Neural progenitor cell (in vitro differentiated cells): ENCODE measurements at regions not wholly inside any gene's neighbourhood (a gene's known extent, or its start where the extent isn't known, plus 50 kb on each side); places are given as distances from the start of the nearest gene placed in this dataset.

Source experiments
- DNase-seq: peaks from one replicate; pipeline ENCODE4 v3.0.0-alpha.2; 2016; ENCODE audit warnings: low spot score
- H2AFZ ChIP-seq: fragments of 200-600 bp; sonication (generic); replicated peaks from 2 replicates; pipeline ENCODE4 v1.6.1; 2016; ENCODE audit warnings: antibody characterized with exemption
- H3F3A ChIP-seq: fragments of 200-600 bp; sonication (generic); 2 replicates; pipeline ENCODE4 v1.6.1; 2016; ENCODE audit warnings: antibody characterized with exemption, low read depth
- H3K27ac ChIP-seq: fragments of 200-600 bp; sonication (generic); 2 replicates; pipeline ENCODE4 v1.5.1; 2016; ENCODE audit warnings: mild to moderate bottlenecking
- H3K27me3 ChIP-seq: fragments of 200-600 bp; sonication (generic); 2 replicates; pipeline ENCODE4 v1.6.1; 2016; ENCODE audit warnings: mild to moderate bottlenecking, moderate library complexity
- H3K36me3 ChIP-seq: fragments of 200-600 bp; sonication (generic); 2 replicates; pipeline ENCODE4 v1.5.1; 2016
- H3K4me1 ChIP-seq: fragments of 200-600 bp; sonication (generic); 2 replicates; pipeline ENCODE4 v1.6.1; 2016; ENCODE audit warnings: mixed run types
- H3K4me2 ChIP-seq: fragments of 200-600 bp; sonication (generic); 2 replicates; pipeline ENCODE4 v1.6.1; 2016
- H3K4me3 ChIP-seq: fragments of 200-600 bp; sonication (generic); 2 replicates; pipeline ENCODE4 v1.5.1; 2016
- H3K79me2 ChIP-seq: fragments of 200-600 bp; sonication (generic); 2 replicates; pipeline ENCODE4 v1.6.1; 2016; ENCODE audit warnings: low read depth
- H3K9ac ChIP-seq: fragments of 200-600 bp; sonication (generic); 2 replicates; pipeline ENCODE4 v1.6.1; 2016
- H3K9me3 ChIP-seq: fragments of 200-600 bp; sonication (generic); 2 replicates; pipeline ENCODE4 v1.5.1; 2016; ENCODE audit warnings: low read depth
- H4K20me1 ChIP-seq: fragments of 200-600 bp; sonication (generic); 2 replicates; pipeline ENCODE4 v1.6.1; 2016; ENCODE audit warnings: low read depth
- H3K27ac Mint-ChIP-seq: 3 replicates; pipeline ENCODE4 v1.8.0; 2021; ENCODE audit warnings: mixed read lengths
- H3K27me3 Mint-ChIP-seq: 2 replicates; pipeline ENCODE4 v1.8.0; 2022; ENCODE audit warnings: low read depth, mild to moderate bottlenecking, inconsistent platforms, moderate library complexity, mixed read lengths; ENCODE audit not compliant: insufficient read depth
- H3K36me3 Mint-ChIP-seq: 3 replicates; pipeline ENCODE4 v1.8.0; 2021; ENCODE audit warnings: mixed read lengths
- H3K4me1 Mint-ChIP-seq: 3 replicates; pipeline ENCODE4 v1.8.0; 2021; ENCODE audit warnings: mixed read lengths
- H3K4me3 Mint-ChIP-seq: 3 replicates; pipeline ENCODE4 v1.8.0; 2021; ENCODE audit warnings: mild to moderate bottlenecking, moderate library complexity, mixed read lengths
- H3K9me3 Mint-ChIP-seq: 3 replicates; pipeline ENCODE4 v1.8.0; 2020; ENCODE audit warnings: mixed read lengths
- EZH2 ChIP-seq: fragments of 200-600 bp; sonication (generic); IDR thresholded peaks from 2 replicates; pipeline ENCODE4 v1.6.1; 2017; ENCODE audit warnings: antibody characterized with exemption, mild to moderate bottlenecking, moderate library complexity
- EZH2phosphoT487 ChIP-seq: fragments of 200-600 bp; sonication (generic); IDR thresholded peaks from 2 replicates; pipeline ENCODE4 v1.6.1; 2017; ENCODE audit warnings: antibody characterized with exemption
- TF ChIP-seq, protein P1 (sequence below): fragments of 200-600 bp; sonication (generic); IDR thresholded peaks from 2 replicates; pipeline ENCODE4 v1.5.1; 2017; ENCODE audit warnings: antibody characterized with exemption, mild to moderate bottlenecking

DNA sequence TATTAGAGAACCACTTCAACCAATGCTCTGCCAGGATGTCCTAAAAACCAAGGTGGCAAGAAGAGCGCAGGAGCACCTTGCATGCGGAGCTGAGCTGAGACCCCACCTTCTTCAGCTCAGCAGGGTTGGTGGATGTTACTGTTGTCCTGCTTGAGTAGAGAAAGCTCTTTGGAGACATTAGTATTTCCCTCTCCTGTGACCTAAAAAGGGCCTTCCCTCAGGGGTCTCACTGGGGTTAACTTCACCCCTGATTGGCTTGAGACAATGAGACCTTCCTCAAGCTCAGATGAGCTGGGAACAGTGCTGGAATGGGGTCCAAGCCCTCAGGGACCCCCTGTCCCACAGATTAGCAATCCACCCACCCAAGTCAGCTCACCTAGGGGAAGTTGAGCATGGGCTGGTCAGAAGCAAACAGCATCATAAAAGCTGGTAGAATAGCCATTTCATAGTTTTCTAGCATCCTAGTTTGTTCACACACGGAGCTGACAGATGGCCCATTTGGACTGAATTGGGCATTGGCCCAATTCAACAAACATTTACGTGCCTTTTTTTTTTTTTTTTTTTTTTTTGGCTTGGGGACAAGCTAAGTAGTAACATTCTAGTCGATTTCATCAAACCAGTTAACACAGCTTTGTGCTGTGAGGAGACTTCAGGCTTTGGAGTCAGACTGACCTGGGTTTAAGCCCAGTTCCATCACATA is 100.6 kb upstream of the HABP2 start:
- H3K36me3 Mint-ChIP-seq: no peaks in the 10 kb centered on the region
- H3K4me1 Mint-ChIP-seq: no peaks in the 10 kb centered on the region
- Histone ChIP-seq H3K27ac (no peak overlapping the region), H3K9ac (no peak overlapping the region), H3K36me3 (no peaks in the 10 kb centered on the region), H3K27me3 (peaks cover 6% of the 10 kb centered on the region), H2AFZ (no peak overlapping the region), H3K79me2 (no peaks in the 10 kb centered on the region), H3F3A (no peaks in the 10 kb centered on the region), H3K4me1 (peaks cover 11% of the 10 kb centered on the region), H3K4me3 (no peak overlapping the region), H3K4me2 (no peak overlapping the region), H3K9me3 (no peaks in the 10 kb centered on the region), H4K20me1 (no peaks in the 10 kb centered on the region)
- H3K4me3 Mint-ChIP-seq: no peak overlapping the region
- TF ChIP-seq, protein P1, sequence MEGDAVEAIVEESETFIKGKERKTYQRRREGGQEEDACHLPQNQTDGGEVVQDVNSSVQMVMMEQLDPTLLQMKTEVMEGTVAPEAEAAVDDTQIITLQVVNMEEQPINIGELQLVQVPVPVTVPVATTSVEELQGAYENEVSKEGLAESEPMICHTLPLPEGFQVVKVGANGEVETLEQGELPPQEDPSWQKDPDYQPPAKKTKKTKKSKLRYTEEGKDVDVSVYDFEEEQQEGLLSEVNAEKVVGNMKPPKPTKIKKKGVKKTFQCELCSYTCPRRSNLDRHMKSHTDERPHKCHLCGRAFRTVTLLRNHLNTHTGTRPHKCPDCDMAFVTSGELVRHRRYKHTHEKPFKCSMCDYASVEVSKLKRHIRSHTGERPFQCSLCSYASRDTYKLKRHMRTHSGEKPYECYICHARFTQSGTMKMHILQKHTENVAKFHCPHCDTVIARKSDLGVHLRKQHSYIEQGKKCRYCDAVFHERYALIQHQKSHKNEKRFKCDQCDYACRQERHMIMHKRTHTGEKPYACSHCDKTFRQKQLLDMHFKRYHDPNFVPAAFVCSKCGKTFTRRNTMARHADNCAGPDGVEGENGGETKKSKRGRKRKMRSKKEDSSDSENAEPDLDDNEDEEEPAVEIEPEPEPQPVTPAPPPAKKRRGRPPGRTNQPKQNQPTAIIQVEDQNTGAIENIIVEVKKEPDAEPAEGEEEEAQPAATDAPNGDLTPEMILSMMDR: no peak
- TF ChIP-seq EZH2 (no peak), EZH2phosphoT487 (no peak)
- peaks cover 3% of the 10 kb centered on the region for H3K27me3 Mint-ChIP-seq
- H3K27ac Mint-ChIP-seq: no peak overlapping the region
- DNase-seq: no peak
- H3K9me3 Mint-ChIP-seq: no peaks in the 10 kb centered on the region

- peaks cover 6% of the 10 kb centered on the region for H3K27me3 ChIP-seq
- no peaks in the 10 kb centered on the region for H3K36me3 Mint-ChIP-seq
- H3K27ac ChIP-seq: no peak overlapping the region
- TF ChIP-seq EZH2 (no peak), EZH2phosphoT487 (no peak)
- TF ChIP-seq, protein P1: no peak
- no peaks in the 10 kb centered on the region for H3K9me3 ChIP-seq
- no peak overlapping the region for H3K4me3 Mint-ChIP-seq
- no peak overlapping the region for H3K9ac ChIP-seq
- H3K4me1 Mint-ChIP-seq: no peaks in the 10 kb centered on the region
- H3F3A ChIP-seq: no peaks in the 10 kb centered on the region
- H3K9me3 Mint-ChIP-seq: no peaks in the 10 kb centered on the region
- no peaks in the 10 kb centered on the region for H3K36me3 ChIP-seq
- no peak overlapping the region for H3K4me3 ChIP-seq
- H3K4me1 ChIP-seq: peaks cover 11% of the 10 kb centered on the region
- H4K20me1 ChIP-seq: no peaks in the 10 kb centered on the region
- peaks cover 8% of the 10 kb centered on the region for H3K27me3 Mint-ChIP-seq
- no peak for DNase-seq
- H3K4me2 ChIP-seq: no peak overlapping the region
- no peak overlapping the region for H3K27ac Mint-ChIP-seq
- no peak overlapping the region for H2AFZ ChIP-seq
- no peaks in the 10 kb centered on the region for H3K79me2 ChIP-seq
Observed at GRCh38 chr10:113453351-113453750, 99.5 kb upstream of the HABP2 start.

DNA sequence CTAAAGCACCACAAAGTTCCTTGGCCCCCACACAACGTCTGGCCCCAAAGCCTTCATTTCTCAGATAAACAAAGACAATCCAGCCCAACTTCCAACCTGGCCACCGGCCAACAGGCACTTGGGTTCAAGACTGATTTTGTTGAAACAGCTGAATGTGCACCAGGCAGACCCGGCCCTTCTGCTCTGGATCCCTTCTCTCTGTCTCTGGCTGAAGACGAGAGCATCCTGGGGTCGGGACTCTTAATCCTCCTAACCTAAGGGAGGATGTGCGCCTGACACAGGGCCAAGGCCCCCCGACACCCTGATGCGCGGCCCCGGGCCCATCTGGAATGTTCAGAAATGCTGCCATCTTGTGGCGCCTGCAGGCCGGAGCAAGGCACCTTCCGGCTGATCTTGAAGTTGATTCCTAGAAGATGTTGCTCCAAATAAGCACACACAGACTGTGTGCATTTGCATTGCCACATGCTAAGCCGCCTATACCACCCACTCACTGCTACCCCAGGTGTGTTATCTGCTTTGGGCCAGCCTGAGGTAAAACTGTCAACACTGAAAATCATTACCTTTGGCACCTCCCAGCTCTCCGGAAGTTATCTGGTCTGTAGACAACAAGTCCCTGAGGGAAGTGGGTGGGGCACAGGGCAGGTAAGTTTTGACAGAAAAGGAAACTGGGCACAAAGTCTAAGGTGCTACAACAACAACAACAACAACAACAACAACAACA is 98.4 kb upstream of the HABP2 start:
- peaks cover 4% of the 10 kb centered on the region for H3K27me3 ChIP-seq
- H2AFZ ChIP-seq: no peak overlapping the region
- peaks cover 8% of the 10 kb centered on the region for H3K27me3 Mint-ChIP-seq
- DNase-seq: peak; percentile 77
- no peaks in the 10 kb centered on the region for H3K36me3 ChIP-seq
- H3K9me3 ChIP-seq: no peaks in the 10 kb centered on the region
- TF ChIP-seq, protein P1: peak; percentile 87
- TF ChIP-seq EZH2 (no peak), EZH2phosphoT487 (no peak)
- peaks cover 13% of the 10 kb centered on the region for H3K4me1 ChIP-seq
- no peak overlapping the region for H3K9ac ChIP-seq
- H3K4me3 Mint-ChIP-seq: no peak overlapping the region
- H3K9me3 Mint-ChIP-seq: no peaks in the 10 kb centered on the region
- no peaks in the 10 kb centered on the region for H3K36me3 Mint-ChIP-seq
- H3K79me2 ChIP-seq: no peaks in the 10 kb centered on the region
- no peak overlapping the region for H3K27ac ChIP-seq
- H3K4me1 Mint-ChIP-seq: no peaks in the 10 kb centered on the region
- no peak overlapping the region for H3K27ac Mint-ChIP-seq
- no peaks in the 10 kb centered on the region for H4K20me1 ChIP-seq
- no peaks in the 10 kb centered on the region for H3F3A ChIP-seq
- H3K4me2 ChIP-seq: no peak overlapping the region
- no peak overlapping the region for H3K4me3 ChIP-seq
